VCaP (cell line): ENCODE measurements at regions not wholly inside any gene's neighbourhood (a gene's known extent, or its start where the extent isn't known, plus 50 kb on each side); places are given as distances from the start of the nearest gene placed in this dataset.
A peak's percentile ranks its signal among the peaks of the same experiment; 100 is the strongest.
"Not testable (repeated sequence)": the region's sequence is repeated elsewhere in the genome, so short reads cannot be mapped to it uniquely, and the experiment has no call there.

Experiments
- H3K27ac ChIP-seq: fragments of 450-650 bp; 2 replicates; pipeline ENCODE4 v1.5.1; 2017
- TF ChIP-seq, protein P1 (sequence below): fragments of 450-650 bp; conservative IDR thresholded peaks from 2 replicates; pipeline ENCODE4 v1.5.1; 2017; ENCODE audit warnings: mild to moderate bottlenecking, moderate library complexity

DNA sequence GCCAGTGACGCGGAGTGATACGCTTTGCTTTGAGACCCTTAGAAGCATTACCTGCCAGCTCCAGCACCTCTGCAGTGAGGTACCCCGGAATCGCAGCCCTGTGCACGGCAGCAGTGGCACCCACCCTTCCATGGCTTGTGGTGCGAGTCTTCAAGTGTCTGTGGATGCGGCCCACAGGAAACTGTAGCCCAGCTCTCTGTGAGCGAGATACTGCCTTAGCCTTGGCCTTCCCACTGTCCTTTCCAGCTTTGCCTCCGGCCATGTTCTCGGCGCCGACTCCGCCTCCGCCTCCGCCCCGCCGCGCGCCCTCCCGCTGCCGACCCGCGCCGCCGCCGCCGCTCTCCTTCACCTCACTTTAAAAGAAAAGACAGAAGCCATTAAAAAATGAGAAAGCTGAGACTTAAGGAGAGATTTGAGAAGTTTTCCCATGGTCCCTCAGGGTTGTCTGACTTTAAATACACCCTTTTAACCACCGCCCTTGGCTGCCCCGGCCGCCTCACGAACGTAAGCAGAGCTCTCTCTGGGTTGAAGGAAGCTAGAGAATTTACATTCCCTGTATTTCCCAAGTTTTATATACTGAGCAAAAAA, 78.5 kb upstream of the FAM174B start:
- peak overlapping the region; percentile 79 for H3K27ac ChIP-seq
- TF ChIP-seq, protein P1, sequence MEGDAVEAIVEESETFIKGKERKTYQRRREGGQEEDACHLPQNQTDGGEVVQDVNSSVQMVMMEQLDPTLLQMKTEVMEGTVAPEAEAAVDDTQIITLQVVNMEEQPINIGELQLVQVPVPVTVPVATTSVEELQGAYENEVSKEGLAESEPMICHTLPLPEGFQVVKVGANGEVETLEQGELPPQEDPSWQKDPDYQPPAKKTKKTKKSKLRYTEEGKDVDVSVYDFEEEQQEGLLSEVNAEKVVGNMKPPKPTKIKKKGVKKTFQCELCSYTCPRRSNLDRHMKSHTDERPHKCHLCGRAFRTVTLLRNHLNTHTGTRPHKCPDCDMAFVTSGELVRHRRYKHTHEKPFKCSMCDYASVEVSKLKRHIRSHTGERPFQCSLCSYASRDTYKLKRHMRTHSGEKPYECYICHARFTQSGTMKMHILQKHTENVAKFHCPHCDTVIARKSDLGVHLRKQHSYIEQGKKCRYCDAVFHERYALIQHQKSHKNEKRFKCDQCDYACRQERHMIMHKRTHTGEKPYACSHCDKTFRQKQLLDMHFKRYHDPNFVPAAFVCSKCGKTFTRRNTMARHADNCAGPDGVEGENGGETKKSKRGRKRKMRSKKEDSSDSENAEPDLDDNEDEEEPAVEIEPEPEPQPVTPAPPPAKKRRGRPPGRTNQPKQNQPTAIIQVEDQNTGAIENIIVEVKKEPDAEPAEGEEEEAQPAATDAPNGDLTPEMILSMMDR = no peak

DNA sequence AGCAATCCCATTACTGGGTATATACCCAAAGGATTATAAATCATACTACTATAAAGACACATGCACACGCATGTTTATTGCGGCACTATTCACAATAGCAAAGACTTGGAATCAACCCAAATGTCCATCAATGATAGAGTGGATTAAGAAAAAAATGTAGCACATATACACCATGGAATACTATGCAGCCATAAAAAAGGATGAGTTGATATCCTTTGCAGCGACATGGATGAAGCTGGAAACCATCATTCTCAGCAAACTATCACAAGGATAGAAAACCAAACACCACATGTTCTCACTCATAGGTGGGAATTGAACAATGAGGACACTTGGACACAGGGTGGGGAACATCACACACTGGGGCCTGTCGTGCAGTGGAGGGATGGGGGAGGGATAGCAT, 83.7 kb upstream of the FAM174B start:
- not testable (repeated sequence) for H3K27ac ChIP-seq

DNA sequence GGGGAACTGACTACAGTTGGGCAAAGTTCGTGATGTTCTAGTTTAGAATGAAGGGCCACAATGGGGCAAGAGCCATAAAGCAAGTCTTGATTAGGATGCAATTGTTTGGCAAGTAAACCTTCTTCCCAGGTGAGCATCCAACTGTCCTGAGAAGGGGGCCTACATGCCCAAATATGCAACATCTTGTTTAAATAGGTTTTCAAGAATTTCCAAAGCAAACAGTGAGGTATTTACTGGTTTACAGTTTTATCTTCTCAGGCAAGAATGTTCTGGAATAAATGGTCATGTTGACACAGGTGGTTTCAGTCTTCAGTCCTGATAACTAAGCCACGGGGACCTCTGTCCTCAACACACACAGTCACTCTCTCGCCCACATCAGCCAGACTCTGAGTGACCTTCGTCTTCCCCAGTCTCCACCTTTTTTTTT, 90.3 kb upstream of the FAM174B start:
- TF ChIP-seq, protein P1 = no peak
- no peak overlapping the region for H3K27ac ChIP-seq

DNA sequence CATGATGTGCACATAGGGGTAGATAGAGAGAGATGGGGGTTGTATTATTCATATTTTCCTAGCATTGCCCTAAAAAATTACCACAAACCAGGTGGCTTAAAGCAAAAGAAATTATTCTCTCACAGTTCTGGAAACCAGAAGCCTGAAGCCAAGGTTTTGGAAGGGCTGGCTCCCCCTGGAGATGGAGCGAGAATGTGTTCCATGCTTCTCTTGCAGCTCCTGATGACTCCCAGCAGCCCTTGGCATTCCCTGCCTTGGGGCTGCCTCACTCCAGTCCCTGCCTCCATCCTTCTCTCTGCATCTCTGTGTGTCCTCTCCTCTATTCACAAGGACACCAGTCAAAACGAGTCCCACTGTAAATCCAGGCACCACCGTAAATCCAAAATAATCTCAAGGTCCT, 91.5 kb upstream of the FAM174B start:
- peak overlapping the region; percentile 24 for H3K27ac ChIP-seq
- TF ChIP-seq, protein P1 = no peak

DNA sequence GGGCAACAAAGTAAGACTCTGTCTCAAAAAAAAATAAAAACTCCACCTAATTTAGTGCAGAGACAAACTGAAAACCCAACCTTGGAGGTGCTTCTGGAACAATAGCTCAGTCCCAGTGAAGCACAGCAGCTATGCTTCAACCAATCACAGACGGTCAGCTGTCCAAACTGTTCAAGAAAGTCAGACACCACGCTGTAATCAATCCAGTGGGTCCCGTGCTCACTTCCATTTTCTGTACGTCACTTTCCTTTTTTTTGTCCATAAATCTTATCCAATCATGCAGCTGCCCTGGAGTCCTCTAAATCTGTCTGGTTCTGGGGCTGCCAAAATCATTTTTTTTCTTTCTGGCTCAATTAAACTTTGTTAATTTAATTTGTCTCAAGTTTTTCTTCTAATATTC, 93.6 kb upstream of the FAM174B start:
- TF ChIP-seq, protein P1 = no peak
- no peak overlapping the region for H3K27ac ChIP-seq

DNA sequence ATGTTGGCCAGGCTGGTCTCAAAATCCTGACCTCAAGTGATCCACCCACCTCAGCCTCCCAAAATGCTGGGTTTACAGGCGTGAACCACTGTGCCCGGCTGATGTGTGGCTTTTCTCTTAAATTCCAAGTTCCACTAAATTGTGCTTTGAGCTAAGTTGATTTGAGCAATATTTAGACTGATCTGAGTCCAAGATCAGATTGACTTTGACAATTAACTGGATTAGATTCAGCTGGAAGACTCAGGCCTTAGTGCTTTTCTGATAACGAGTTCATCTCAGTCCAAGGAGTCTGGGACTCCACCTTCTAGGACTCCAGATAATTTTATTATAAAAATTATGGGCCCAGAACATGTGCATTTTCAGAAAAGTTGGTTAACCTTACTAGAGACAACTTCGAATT, 94.4 kb upstream of the FAM174B start:
- TF ChIP-seq, protein P1 = no peak
- no peak overlapping the region for H3K27ac ChIP-seq

DNA sequence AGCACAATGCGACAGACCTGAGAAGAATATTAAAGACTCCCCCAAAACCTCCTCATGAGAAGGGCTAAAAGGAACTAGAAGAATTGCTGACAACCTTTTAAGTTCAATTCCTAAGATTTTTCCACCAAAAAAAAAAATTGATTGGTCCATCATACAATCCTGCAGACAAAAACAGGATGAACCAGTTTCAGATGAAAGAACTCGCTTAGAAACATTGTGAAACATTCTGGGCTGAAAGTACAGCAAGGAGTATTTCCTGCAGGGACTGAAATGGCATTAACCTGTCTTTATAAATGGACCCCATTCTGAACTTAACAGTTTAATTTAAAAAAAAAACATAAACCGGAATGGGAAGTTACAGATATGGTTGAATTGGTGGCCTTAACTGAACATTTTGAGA, 96.0 kb upstream of the FAM174B start:
- TF ChIP-seq, protein P1 = no peak
- H3K27ac ChIP-seq = peak overlapping the region; percentile 55

DNA sequence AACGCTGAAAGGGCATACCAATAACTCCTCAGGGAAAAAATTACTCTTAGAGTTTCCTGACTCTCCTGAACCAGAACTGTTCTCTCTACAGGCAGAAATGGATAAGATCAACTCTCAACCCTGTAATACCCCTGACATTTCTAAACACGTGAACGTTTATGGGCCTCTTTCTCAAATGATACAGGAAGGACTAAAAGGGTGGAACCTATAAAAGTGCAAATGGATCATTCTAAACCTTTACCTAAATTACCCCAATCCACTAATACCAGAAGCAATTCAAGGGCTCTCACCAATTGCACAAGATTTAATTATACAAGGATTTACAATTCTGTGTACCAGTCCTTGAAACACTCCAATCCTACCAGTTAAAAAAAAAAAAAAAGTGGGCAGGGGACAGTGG, 98.0 kb upstream of the FAM174B start:
- H3K27ac ChIP-seq = no peak overlapping the region
- TF ChIP-seq, protein P1 = no peak
